GM12878 (cell line): ENCODE measurements at regions not wholly inside any gene's neighbourhood (a gene's known extent, or its start where the extent isn't known, plus 50 kb on each side); places are given as distances from the start of the nearest gene placed in this dataset.

ENCODE experiments used
- ATF7 ChIP-seq: fragments of 450-650 bp; IDR thresholded peaks from 2 replicates; pipeline ENCODE4 v1.6.1; 2016; ENCODE audit warnings: low read depth, mild to moderate bottlenecking
- EGR1 ChIP-seq, 2 experiments: IDR thresholded peaks; 1 replicate in 1 of 2; 2 replicates in 1 of 2; pipeline ENCODE4 v1.6.1; 2011 to 2012; ENCODE audit warnings: low read depth in 2 of 2, low read length in 2 of 2, borderline replicate concordance in 1 of 2, mild to moderate bottlenecking in 1 of 2, moderate library complexity in 1 of 2
- NFYB ChIP-seq: IDR thresholded peaks from 2 replicates; pipeline ENCODE4 v1.6.1; 2011; ENCODE audit warnings: low read depth, mild to moderate bottlenecking, low read length, improper control_type of control experiment, moderate library complexity; ENCODE audit not compliant: insufficient read depth
- SMAD5 ChIP-seq: IDR thresholded peaks from 2 replicates; pipeline ENCODE4 v1.6.1; 2016; ENCODE audit warnings: antibody characterized with exemption, low read depth
- TF ChIP-seq, protein P1 (sequence below): fragments of 450-650 bp; conservative IDR thresholded peaks from 2 replicates; pipeline ENCODE4 v1.6.1; 2017; ENCODE audit warnings: mild to moderate bottlenecking, moderate library complexity

DNA sequence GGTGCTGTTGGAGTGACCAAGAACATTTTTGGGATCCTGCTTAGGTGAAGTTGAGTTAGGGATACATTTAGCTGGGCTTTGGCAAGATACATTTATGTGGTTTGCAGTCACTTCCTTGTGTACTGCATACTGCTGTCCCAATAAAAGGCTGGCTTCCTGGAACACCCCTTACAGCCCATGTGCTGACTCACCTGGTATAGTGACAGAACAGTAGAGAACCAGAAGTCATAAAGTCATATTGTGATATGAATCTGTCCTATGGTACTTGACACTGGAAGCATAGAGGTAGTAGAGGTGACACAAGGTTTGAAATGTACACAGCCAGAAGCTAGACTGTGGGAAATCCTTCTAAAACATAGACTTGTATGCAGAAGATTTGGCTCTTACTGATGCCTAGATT, 55.3 kb upstream of the SLC25A43 start (continued):
- no peak for TF ChIP-seq NFYB
- TF ChIP-seq EGR1 (IDR thresholded peaks at IDR 0.05; ENCODE audit: borderline replicate concordance in 1 of 2, low read depth in 2 of 2, low read length in 2 of 2), result no peak
- TF ChIP-seq SMAD5, result no peak
- TF ChIP-seq, protein P1, sequence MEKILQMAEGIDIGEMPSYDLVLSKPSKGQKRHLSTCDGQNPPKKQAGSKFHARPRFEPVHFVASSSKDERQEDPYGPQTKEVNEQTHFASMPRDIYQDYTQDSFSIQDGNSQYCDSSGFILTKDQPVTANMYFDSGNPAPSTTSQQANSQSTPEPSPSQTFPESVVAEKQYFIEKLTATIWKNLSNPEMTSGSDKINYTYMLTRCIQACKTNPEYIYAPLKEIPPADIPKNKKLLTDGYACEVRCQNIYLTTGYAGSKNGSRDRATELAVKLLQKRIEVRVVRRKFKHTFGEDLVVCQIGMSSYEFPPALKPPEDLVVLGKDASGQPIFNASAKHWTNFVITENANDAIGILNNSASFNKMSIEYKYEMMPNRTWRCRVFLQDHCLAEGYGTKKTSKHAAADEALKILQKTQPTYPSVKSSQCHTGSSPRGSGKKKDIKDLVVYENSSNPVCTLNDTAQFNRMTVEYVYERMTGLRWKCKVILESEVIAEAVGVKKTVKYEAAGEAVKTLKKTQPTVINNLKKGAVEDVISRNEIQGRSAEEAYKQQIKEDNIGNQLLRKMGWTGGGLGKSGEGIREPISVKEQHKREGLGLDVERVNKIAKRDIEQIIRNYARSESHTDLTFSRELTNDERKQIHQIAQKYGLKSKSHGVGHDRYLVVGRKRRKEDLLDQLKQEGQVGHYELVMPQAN, result no peak
- TF ChIP-seq ATF7, result no peak
